ENCODE measurements at regions not wholly inside any gene's neighbourhood (a gene's known extent, or its start where the extent isn't known, plus 50 kb on each side); places are given as distances from the start of the nearest gene placed in this dataset.

GRCh38 chr4:89166971-89167475 lies 55.7 kb downstream of the TIGD2 start:
- Histone ChIP-seq H3K27me3 (ENCODE audit: control insufficient read depth, insufficient read depth, low read length) (no peaks in the 10 kb centered on the region), H3K36me3 (ENCODE audit: control insufficient read depth, insufficient read depth, low read length) (no peaks in the 10 kb centered on the region), H3K27ac (ENCODE audit: low read depth, low read length) (no peak overlapping the region), H3K4me1 (ENCODE audit: control insufficient read depth, insufficient read depth, low read length) (no peaks in the 10 kb centered on the region), H3K4me3 (ENCODE audit: low read depth, low read length) (no peak overlapping the region), H3K9me3 (ENCODE audit: control insufficient read depth, insufficient read depth, low read length) (no peaks in the 10 kb centered on the region)
- no peak for DNase-seq (ENCODE audit: low read depth in 4 of 6, low spot score in 6 of 6)

DNA sequence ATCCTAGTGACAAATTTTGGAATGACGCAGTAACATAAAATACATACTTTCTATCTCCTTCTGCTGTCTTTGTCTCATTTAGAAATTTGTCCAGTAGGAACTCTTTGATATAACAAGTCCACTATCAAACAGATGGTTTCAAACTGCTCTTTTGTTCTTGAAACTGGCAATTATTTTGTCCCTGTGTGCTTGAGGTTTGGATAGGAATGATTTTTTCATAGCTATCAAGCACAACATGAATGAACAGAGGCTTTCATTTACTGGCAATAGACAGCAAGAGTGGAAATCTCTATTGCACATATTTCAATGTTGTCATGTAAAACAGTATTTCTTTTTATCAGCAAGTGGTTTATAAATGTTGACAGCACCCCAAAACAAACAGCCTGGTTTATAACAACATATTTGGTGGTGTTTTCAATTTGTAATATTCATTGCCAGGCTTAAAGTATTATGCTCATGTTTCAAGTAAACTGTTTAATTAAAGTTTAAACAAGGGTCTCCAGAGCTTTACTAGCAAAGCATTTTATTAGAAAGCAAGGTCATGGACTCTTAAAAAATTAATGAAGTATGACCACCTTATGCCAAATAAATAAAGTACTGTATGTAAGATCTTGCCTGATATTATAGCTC lies 60.0 kb downstream of the TIGD2 start:
- Histone ChIP-seq H3K4me1 (ENCODE audit: control insufficient read depth, insufficient read depth, low read length) (no peaks in the 10 kb centered on the region), H3K36me3 (ENCODE audit: control insufficient read depth, insufficient read depth, low read length) (no peaks in the 10 kb centered on the region), H3K27me3 (ENCODE audit: control insufficient read depth, insufficient read depth, low read length) (no peaks in the 10 kb centered on the region), H3K4me3 (ENCODE audit: low read depth, low read length) (no peak overlapping the region), H3K27ac (ENCODE audit: low read depth, low read length) (no peak overlapping the region), H3K9me3 (ENCODE audit: control insufficient read depth, insufficient read depth, low read length) (no peaks in the 10 kb centered on the region)
- DNase-seq (ENCODE audit: low read depth in 4 of 6, low spot score in 6 of 6): peak in 2 of 6 donors; percentile 40 to 57
- WGBS (ENCODE audit: insufficient coverage): 100% methylated on average over 1 of the region's 1 CpG

GRCh38 chr4:89172865-89173264 lies 61.5 kb downstream of the TIGD2 start:
- WGBS (ENCODE audit: insufficient coverage): no CpG with 5 or more reads among the region's 4 CpGs
- H3K27me3 ChIP-seq (ENCODE audit: control insufficient read depth, insufficient read depth, low read length): no peaks in the 10 kb centered on the region
- H3K4me3 ChIP-seq (ENCODE audit: low read depth, low read length): no peak overlapping the region
- H3K27ac ChIP-seq (ENCODE audit: low read depth, low read length): no peak overlapping the region
- no peaks in the 10 kb centered on the region for H3K36me3 ChIP-seq (ENCODE audit: control insufficient read depth, insufficient read depth, low read length)
- H3K4me1 ChIP-seq (ENCODE audit: control insufficient read depth, insufficient read depth, low read length): no peaks in the 10 kb centered on the region
- no peak for DNase-seq (ENCODE audit: low read depth in 4 of 6, low spot score in 6 of 6)
- no peaks in the 10 kb centered on the region for H3K9me3 ChIP-seq (ENCODE audit: control insufficient read depth, insufficient read depth, low read length)

GRCh38 chr4:89173336-89174090 lies 62.2 kb downstream of the TIGD2 start:
- 86% methylated on average over 8 of the region's 13 CpGs for WGBS (ENCODE audit: insufficient coverage)

DNA sequence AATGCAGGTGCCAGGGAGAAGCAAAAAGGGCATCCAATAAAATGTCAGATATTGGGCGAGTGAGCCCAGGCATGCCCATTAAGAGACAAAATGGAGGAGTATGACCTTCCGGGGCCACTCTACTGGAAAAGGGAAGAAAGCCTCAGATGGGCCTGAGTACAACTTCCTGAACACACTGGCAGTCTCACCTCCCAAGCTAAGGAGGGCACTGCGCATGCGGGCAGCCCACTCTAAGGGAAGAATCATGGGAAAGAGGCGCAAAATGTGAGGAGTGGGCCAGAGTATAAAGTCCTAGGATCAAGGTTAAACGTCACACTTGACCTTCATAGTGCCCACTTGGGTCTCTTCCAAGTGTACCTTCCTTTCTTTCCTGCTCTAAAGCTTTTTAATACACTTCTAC lies 63.5 kb downstream of the TIGD2 start:
- no peak for DNase-seq (ENCODE audit: low read depth in 4 of 6, low spot score in 6 of 6)
- Histone ChIP-seq H3K9me3 (ENCODE audit: control insufficient read depth, insufficient read depth, low read length) (no peaks in the 10 kb centered on the region), H3K4me1 (ENCODE audit: control insufficient read depth, insufficient read depth, low read length) (no peaks in the 10 kb centered on the region), H3K27ac (ENCODE audit: low read depth, low read length) (no peak overlapping the region), H3K36me3 (ENCODE audit: control insufficient read depth, insufficient read depth, low read length) (no peaks in the 10 kb centered on the region), H3K4me3 (ENCODE audit: low read depth, low read length) (no peak overlapping the region), H3K27me3 (ENCODE audit: control insufficient read depth, insufficient read depth, low read length) (no peaks in the 10 kb centered on the region)
- 91% methylated on average over 6 of the region's 6 CpGs for WGBS (ENCODE audit: insufficient coverage)

More at GRCh38 chr4:89173336-89174090, 62.2 kb downstream of the TIGD2 start:
- Histone ChIP-seq H3K4me1 (ENCODE audit: control insufficient read depth, insufficient read depth, low read length) (no peaks in the 10 kb centered on the region), H3K9me3 (ENCODE audit: control insufficient read depth, insufficient read depth, low read length) (no peaks in the 10 kb centered on the region), H3K4me3 (ENCODE audit: low read depth, low read length) (no peak overlapping the region), H3K27ac (ENCODE audit: low read depth, low read length) (no peak overlapping the region), H3K27me3 (ENCODE audit: control insufficient read depth, insufficient read depth, low read length) (no peaks in the 10 kb centered on the region), H3K36me3 (ENCODE audit: control insufficient read depth, insufficient read depth, low read length) (no peaks in the 10 kb centered on the region)
- no peak for DNase-seq (ENCODE audit: low read depth in 4 of 6, low spot score in 6 of 6)

GRCh38 chr4:89175611-89176010 lies 64.3 kb downstream of the TIGD2 start:
- no peaks in the 10 kb centered on the region for H3K36me3 ChIP-seq (ENCODE audit: control insufficient read depth, insufficient read depth, low read length)
- no peak for DNase-seq (ENCODE audit: low read depth in 4 of 6, low spot score in 6 of 6)

DNA sequence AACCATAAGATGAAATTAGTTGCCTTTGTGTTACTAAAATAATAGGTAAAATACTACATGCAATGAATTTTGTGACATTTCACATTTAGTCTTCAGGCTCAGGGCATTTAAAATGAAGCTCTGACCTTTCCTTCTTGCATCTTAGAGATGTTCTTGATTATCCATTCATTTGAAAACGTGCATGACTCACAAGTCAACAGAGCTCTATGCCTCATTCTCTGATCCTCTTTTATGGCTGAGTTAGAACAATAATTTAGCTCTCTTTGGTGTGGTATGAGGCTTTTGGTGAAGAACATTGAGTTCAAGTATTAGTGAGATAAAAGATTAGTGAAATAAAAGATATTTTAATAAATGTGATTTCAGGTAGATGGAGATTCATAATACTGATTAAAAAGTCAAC lies 66.5 kb downstream of the TIGD2 start:
- no peak for DNase-seq (ENCODE audit: low read depth in 4 of 6, low spot score in 6 of 6)
- no peaks in the 10 kb centered on the region for H3K36me3 ChIP-seq (ENCODE audit: control insufficient read depth, insufficient read depth, low read length)
- no peaks in the 10 kb centered on the region for H3K9me3 ChIP-seq (ENCODE audit: control insufficient read depth, insufficient read depth, low read length)
- H3K4me3 ChIP-seq (ENCODE audit: low read depth, low read length): no peak overlapping the region
- H3K27ac ChIP-seq (ENCODE audit: low read depth, low read length): no peak overlapping the region
- no CpG with 5 or more reads among the region's 1 CpG for WGBS (ENCODE audit: insufficient coverage)
- no peaks in the 10 kb centered on the region for H3K27me3 ChIP-seq (ENCODE audit: control insufficient read depth, insufficient read depth, low read length)
- H3K4me1 ChIP-seq (ENCODE audit: control insufficient read depth, insufficient read depth, low read length): no peaks in the 10 kb centered on the region

More at GRCh38 chr4:89175611-89176010, 64.3 kb downstream of the TIGD2 start:
- no peak overlapping the region for H3K4me3 ChIP-seq (ENCODE audit: low read depth, low read length)
- H3K4me1 ChIP-seq (ENCODE audit: control insufficient read depth, insufficient read depth, low read length): no peaks in the 10 kb centered on the region
- H3K27ac ChIP-seq (ENCODE audit: low read depth, low read length): no peak overlapping the region
- no peaks in the 10 kb centered on the region for H3K9me3 ChIP-seq (ENCODE audit: control insufficient read depth, insufficient read depth, low read length)
- no peaks in the 10 kb centered on the region for H3K27me3 ChIP-seq (ENCODE audit: control insufficient read depth, insufficient read depth, low read length)

DNA sequence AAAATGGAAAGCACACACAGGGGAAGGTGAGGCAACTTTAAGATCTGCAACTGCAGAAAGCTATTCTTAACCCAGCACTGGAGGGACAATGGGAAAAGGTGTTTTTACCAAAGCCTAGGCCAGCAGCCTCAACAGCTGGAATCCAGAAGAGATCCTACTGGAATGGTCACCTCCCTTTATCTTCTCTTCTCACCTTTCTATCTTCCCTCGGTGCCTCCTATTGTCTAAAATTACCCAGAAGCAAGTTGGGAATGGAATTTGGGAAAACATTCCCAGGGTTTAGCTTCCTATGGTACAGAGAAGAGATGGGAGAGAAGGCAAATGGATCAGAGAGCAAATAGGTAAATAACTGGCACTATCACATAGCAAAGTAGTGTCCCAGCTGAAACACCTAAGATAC lies 73.1 kb downstream of the TIGD2 start:
- H3K9me3 ChIP-seq (ENCODE audit: control insufficient read depth, insufficient read depth, low read length): no peaks in the 10 kb centered on the region
- no CpG with 5 or more reads among the region's 1 CpG for WGBS (ENCODE audit: insufficient coverage)
- no peak for DNase-seq (ENCODE audit: low read depth in 4 of 6, low spot score in 6 of 6)
- H3K27ac ChIP-seq (ENCODE audit: low read depth, low read length): no peak overlapping the region
- no peaks in the 10 kb centered on the region for H3K27me3 ChIP-seq (ENCODE audit: control insufficient read depth, insufficient read depth, low read length)
- no peak overlapping the region for H3K4me3 ChIP-seq (ENCODE audit: low read depth, low read length)
- H3K4me1 ChIP-seq (ENCODE audit: control insufficient read depth, insufficient read depth, low read length): no peaks in the 10 kb centered on the region
- H3K36me3 ChIP-seq (ENCODE audit: control insufficient read depth, insufficient read depth, low read length): no peaks in the 10 kb centered on the region

Measured in spinal cord (tissue), 9 donors.